CD4-positive, alpha-beta T cell (primary cell): ENCODE measurements at regions not wholly inside any gene's neighbourhood (a gene's known extent, or its start where the extent isn't known, plus 50 kb on each side); places are given as distances from the start of the nearest gene placed in this dataset.

Experiments used
- ATAC-seq: fragments of 200-7000 bp; cut with Tn5 transposase; one replicate; pipeline ENCODE4 v1.10.0; 2022; ENCODE audit warnings: mild to moderate bottlenecking; ENCODE audit not compliant: poor library complexity
- CTCF ChIA-PET: fragments of 350-600 bp; sonication (Branson Sonifier 250); formaldehyde crosslinking; loops from one replicate; lab custom pipeline; 2021; ENCODE audit warnings: antibody characterized with exemption, inconsistent platforms; lab: Charles Lee
- POLR2A ChIA-PET: fragments of 350-600 bp; sonication (Branson Sonifier 250); formaldehyde crosslinking; loops from one replicate; lab custom pipeline; 2021; ENCODE audit warnings: antibody characterized with exemption, inconsistent platforms; lab: Charles Lee
- DNase-seq, 14 experiments: peaks; one replicate each; pipeline ENCODE4 v3.0.0-alpha.2; 2013 to 2020; ENCODE audit warnings: mixed read lengths in 2 of 14
- H3K27ac ChIP-seq, 2 donors: one replicate each; pipeline versions ENCODE4 v1.5.1 to v1.7.0; 2013; ENCODE audit warnings: low read length in 2 of 2, low read depth in 1 of 2, mild to moderate bottlenecking in 1 of 2
- H3K27me3 ChIP-seq, 2 experiments: 1 replicate in 1 of 2; 2 replicates in 1 of 2; pipeline versions ENCODE4 v1.6.1 to v1.7.0; 2013; ENCODE audit warnings: low read length in 2 of 2, control low read depth in 1 of 2, mild to moderate bottlenecking in 1 of 2, moderate library complexity in 1 of 2; ENCODE audit not compliant: insufficient read depth in 2 of 2, control insufficient read depth in 1 of 2
- H3K36me3 ChIP-seq: one replicate; pipeline ENCODE4 v1.6.1; 2013; ENCODE audit warnings: low read length, control low read depth; ENCODE audit not compliant: insufficient read depth
- H3K4me1 ChIP-seq: one replicate; pipeline ENCODE4 v1.6.1; 2013; ENCODE audit warnings: low read length, control low read depth; ENCODE audit not compliant: insufficient read depth
- H3K4me3 ChIP-seq: one replicate; pipeline ENCODE4 v1.5.1; 2013; ENCODE audit warnings: mild to moderate bottlenecking, low read length, moderate library complexity
- H3K9me3 ChIP-seq, 2 experiments: 1 replicate in 1 of 2; 2 replicates in 1 of 2; pipeline versions ENCODE4 v1.6.1 to v1.7.0; 2013; ENCODE audit warnings: low read length in 2 of 2, mild to moderate bottlenecking in 2 of 2, control low read depth in 1 of 2, moderate library complexity in 1 of 2; ENCODE audit not compliant: control insufficient read depth in 1 of 2, insufficient read depth in 1 of 2
- H3K27ac Mint-ChIP-seq: one replicate; pipeline ENCODE4 v1.8.0; 2020; ENCODE audit warnings: mixed read lengths
- H3K27me3 Mint-ChIP-seq: one replicate; pipeline ENCODE4 v1.8.0; 2021; ENCODE audit warnings: mixed read lengths
- H3K36me3 Mint-ChIP-seq: one replicate; pipeline ENCODE4 v1.8.0; 2021; ENCODE audit warnings: low read depth, mixed read lengths
- H3K4me1 Mint-ChIP-seq: one replicate; pipeline ENCODE4 v1.8.0; 2021; ENCODE audit warnings: low read depth, mixed read lengths
- H3K4me3 Mint-ChIP-seq: one replicate; pipeline ENCODE4 v1.8.0; 2020; ENCODE audit warnings: mild to moderate bottlenecking, mixed read lengths
- H3K9me3 Mint-ChIP-seq: one replicate; pipeline ENCODE4 v1.8.0; 2020; ENCODE audit warnings: mixed read lengths
- CTCF ChIP-seq: fragments of 200-600 bp; IDR thresholded peaks from one replicate; pipeline ENCODE4 v1.8.0; 2022; ENCODE audit warnings: antibody characterized with exemption, mild to moderate bottlenecking
- intact Hi-C, 2 experiments: fragments of 100-400 bp; cut with DNase I in 1 of 2; cut with micrococcal nuclease in 1 of 2; formaldehyde crosslinking; loops; one replicate each; pipeline versions ENCODE4 v1.15.1 to v1.9.0; 2023 to 2025; cut with DNase I, micrococcal nuclease

GRCh38 chr5:9786380-9787360 is 156.5 kb upstream of the TAS2R1 start:
- DNase-seq: no peak
- no peak for ATAC-seq
- H3K27ac Mint-ChIP-seq: no peak overlapping the region
- H3K4me1 Mint-ChIP-seq: no peaks in the 10 kb centered on the region
- H3K27me3 Mint-ChIP-seq: no peaks in the 10 kb centered on the region
- ChIA-PET POLR2A (no interaction called here), CTCF (no interaction called here)
- no peaks in the 10 kb centered on the region for H3K36me3 ChIP-seq
- H3K27me3 ChIP-seq: no peaks in the 10 kb centered on the region
- TF ChIP-seq CTCF: no peak
- H3K27ac ChIP-seq: no peak overlapping the region
- no peak overlapping the region for H3K4me3 ChIP-seq
- no peaks in the 10 kb centered on the region for H3K36me3 Mint-ChIP-seq
- peaks cover 5% of the 10 kb centered on the region for H3K9me3 Mint-ChIP-seq
- H3K4me3 Mint-ChIP-seq: no peak overlapping the region
- H3K9me3 ChIP-seq: peaks cover 0 to 11% of the 10 kb centered on the region in 2 experiments
- intact Hi-C loops: no loop called here
- no peaks in the 10 kb centered on the region for H3K4me1 ChIP-seq

- H3K36me3 Mint-ChIP-seq: no peaks in the 10 kb centered on the region
- no peak for TF ChIP-seq CTCF
- no peak overlapping the region for H3K4me3 ChIP-seq
- peaks cover 0 to 17% of the 10 kb centered on the region in 2 experiments for H3K9me3 ChIP-seq
- H3K4me1 Mint-ChIP-seq: no peaks in the 10 kb centered on the region
- H3K4me1 ChIP-seq: no peaks in the 10 kb centered on the region
- no peak for DNase-seq
- H3K27ac ChIP-seq: no peak overlapping the region
- no peak overlapping the region for H3K4me3 Mint-ChIP-seq
- H3K9me3 Mint-ChIP-seq: peaks cover 5% of the 10 kb centered on the region
- POLR2A ChIA-PET: no interaction called here
- H3K27me3 Mint-ChIP-seq: no peaks in the 10 kb centered on the region
- no peak for ATAC-seq
- intact Hi-C loops: no loop called here
- no peaks in the 10 kb centered on the region for H3K27me3 ChIP-seq
- CTCF ChIA-PET: no interaction called here
- no peaks in the 10 kb centered on the region for H3K36me3 ChIP-seq
- H3K27ac Mint-ChIP-seq: no peak overlapping the region
These were observed 155.6 kb upstream of the TAS2R1 start for GRCh38 chr5:9785751-9786150.

GRCh38 chr5:9784231-9784630 is 154.1 kb upstream of the TAS2R1 start:
- no peak for TF ChIP-seq CTCF
- ATAC-seq: no peak
- DNase-seq: no peak
- Histone ChIP-seq H3K9me3 (peaks cover 0 to 17% of the 10 kb centered on the region in 2 experiments), H3K27me3 (no peaks in the 10 kb centered on the region), H3K36me3 (no peaks in the 10 kb centered on the region), H3K4me1 (no peaks in the 10 kb centered on the region), H3K4me3 (no peak overlapping the region), H3K27ac (no peak overlapping the region)
- Mint-ChIP-seq H3K9me3 (peaks cover 9% of the 10 kb centered on the region), H3K27ac (no peak overlapping the region), H3K36me3 (no peaks in the 10 kb centered on the region), H3K4me1 (no peaks in the 10 kb centered on the region), H3K27me3 (no peaks in the 10 kb centered on the region), H3K4me3 (no peak overlapping the region)
- POLR2A ChIA-PET: no interaction called here
- intact Hi-C loops: no loop called here
- CTCF ChIA-PET: no interaction called here
